GM19455 (cell line): ENCODE measurements at regions not wholly inside any gene's neighbourhood (a gene's known extent, or its start where the extent isn't known, plus 50 kb on each side); places are given as distances from the start of the nearest gene placed in this dataset.
A peak's percentile ranks its signal among the peaks of the same experiment; 100 is the strongest.
"Not testable (repeated sequence)": the region's sequence is repeated elsewhere in the genome, so short reads cannot be mapped to it uniquely, and the experiment has no call there.

Experiments
- ATAC-seq: cut with Tn5 transposase; IDR thresholded peaks from one replicate; pipeline ENCODE4 v1.9.1; 2021; ENCODE audit not compliant: unreplicated experiment

DNA sequence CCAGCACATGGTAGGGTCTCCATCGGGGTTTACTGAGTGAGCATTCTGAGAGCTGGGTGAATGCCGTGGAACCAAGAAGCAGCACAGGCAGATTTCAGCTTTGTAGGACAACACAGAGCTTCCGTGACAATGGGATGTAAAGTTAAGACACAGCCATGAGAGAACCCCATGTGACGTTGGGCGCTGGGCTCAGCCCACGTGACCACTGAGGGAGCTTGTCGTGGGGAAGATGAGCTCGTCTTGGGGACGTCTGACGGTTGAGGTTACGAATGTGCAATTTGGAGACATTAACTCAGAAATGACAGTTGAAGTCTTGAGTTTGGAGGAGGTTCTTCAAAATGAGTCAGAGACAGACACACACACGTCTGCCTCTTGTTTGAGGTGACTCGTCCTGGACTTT is 51.5 kb upstream of the MUC20 start:
- ATAC-seq = not testable (repeated sequence)

DNA sequence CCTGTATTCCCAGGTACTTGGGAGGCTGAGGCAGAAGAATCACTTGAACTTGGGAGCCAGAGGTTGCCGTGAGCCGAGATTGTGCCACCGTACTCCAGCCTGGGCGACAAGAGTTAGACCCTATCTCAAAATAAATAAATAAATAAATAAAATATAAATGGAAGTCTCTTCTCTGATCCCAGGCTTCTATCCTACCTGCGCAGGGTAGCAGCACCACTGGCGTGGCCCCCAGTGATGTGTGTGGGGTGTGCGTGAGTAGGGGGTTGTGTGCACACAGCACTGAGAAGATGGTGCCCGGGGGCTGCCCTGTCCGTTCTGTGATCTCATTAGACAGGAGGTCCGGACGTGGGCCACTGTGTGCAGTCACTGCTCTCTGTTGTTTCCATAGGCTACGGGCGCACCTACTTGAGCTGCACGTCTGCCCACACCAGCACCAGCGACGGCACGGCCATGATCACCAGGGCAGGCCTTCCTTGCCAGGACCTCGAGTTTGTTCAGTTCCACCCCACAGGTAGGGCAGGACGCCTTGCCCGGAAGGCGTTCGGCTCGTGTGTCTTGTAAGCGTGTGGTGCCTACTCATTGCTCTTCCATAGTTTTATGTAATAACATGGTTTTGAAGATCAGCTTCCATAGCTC is 52.5 kb upstream of the MUC20 start:
- ATAC-seq = not testable (repeated sequence)

GRCh38 chr3:195665311-195665710 is 55.5 kb upstream of the MUC20 start:
- ATAC-seq = not testable (repeated sequence)

GRCh38 chr3:195664131-195664530 is 56.6 kb upstream of the MUC20 start:
- not testable (repeated sequence) for ATAC-seq

- ATAC-seq = not testable (repeated sequence)
Observed at GRCh38 chr3:195659136-195659533, 61.6 kb upstream of the MUC20 start.

- ATAC-seq = peak; percentile 55
Observed at GRCh38 chr3:195658381-195659135, 62.2 kb upstream of the MUC20 start.

DNA sequence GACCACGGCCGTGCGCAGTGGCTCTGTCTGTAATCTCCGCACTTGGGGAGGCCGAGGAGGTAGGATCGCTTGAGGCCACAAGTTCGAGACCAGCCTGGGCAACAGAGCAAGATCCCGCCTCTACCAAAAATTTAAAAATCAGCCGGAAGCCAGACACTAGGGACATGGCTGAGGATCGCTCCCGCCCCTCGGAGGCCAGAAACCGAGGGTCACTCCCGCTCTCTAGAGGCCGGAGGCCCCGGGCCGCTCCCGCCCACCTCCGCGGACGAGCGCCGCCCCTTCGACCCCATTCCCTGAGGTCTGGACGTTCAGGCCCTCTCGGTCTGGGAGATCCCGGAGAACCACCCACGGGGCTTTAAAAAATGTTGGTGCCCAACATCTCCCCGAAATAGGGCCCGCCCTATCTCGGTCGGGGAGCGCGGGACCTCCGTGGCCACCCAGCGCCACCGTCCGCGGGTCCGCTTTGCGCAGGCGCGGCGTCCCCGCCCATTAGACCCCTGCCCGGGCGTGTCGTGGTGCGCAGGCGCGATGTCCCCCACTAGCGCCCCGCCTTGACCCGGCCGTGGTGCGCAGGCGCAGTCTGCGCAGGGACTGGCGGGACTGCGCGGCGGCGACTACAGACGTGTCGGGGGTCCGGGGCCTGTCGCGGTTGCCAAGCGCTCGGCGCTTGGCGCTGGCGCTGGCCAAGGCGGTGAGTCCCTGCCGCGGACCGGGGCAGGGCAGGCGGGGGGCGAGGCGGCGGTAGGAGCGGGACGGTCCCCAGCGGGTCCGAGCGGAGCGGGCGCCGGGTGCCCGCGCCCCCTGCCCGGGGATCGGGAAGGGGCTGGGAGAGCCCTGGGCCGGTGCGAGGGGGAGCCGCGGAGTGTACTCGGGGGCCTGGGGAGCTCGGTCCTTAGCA is 63.1 kb upstream of the MUC20 start:
- ATAC-seq = peak; percentile 82

GRCh38 chr3:195656091-195656490 is 64.7 kb upstream of the MUC20 start:
- not testable (repeated sequence) for ATAC-seq

GRCh38 chr3:195654746-195655145 is 66.0 kb upstream of the MUC20 start:
- ATAC-seq = not testable (repeated sequence)

GRCh38 chr3:195654138-195654537 is 66.6 kb upstream of the MUC20 start:
- not testable (repeated sequence) for ATAC-seq

- not testable (repeated sequence) for ATAC-seq
Observed at GRCh38 chr3:195653641-195654040, 67.1 kb upstream of the MUC20 start.

DNA sequence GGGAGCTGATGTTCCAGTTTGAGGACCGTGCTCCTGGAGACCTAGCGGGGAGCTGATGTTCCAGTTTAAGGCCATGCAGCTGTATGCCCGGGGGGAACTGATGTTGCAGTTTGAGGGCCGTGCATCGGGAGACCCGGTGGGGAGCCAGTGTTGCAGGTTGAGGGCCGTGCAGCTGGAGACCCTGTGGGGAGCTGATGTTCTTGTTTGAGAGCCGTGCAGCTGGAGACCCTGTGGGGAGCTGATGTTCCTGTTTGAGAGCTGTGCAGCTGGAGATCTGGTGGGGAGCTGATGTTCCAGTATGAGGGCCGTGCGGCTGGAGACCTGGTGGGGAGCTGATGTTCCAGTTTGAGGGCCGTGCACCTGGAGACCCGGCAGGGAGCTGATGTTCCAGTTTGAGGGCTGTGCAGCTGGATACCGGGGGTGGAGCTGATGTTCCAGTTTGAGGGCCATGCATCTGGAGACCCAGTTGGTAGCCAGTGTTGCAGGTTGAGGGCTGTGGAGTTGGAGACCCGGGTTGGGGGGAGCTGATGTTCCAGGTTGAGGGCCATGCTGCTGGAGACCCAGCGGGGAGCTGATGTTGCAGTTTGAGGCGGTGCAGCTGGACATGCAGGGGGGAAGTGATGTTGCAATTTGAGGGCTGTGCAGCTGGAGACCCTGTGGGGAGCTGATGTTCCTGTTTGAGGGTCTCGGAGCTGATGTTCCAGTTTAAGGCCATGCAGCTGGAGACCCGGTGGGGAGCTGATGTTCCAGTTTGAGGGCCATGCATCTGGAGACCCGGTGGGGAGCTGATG is 64.4 kb upstream of the APOD start:
- not testable (repeated sequence) for ATAC-seq

DNA sequence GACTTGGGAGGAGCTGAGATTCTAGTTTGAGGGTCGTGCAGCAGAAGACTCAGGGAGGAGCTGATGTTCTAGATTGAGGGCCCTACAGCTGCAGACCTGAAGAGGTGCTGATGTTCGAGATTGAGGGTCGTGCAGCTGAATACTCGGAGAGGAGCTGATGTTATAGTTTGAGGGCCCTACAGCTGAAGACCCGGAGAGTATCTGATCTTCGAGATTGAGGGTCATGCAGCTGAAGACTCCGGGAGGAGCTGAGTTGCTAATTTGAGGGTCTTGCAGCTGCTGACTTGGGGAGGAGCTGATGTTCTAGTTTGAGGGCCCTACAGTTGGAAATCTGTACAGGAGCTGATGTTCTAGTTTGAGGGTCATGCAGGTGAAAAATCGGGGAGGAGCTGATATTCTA is 62.1 kb upstream of the APOD start:
- not testable (repeated sequence) for ATAC-seq

- not testable (repeated sequence) for ATAC-seq
Observed at GRCh38 chr3:195643245-195643644, 59.5 kb upstream of the APOD start.

GRCh38 chr3:195642311-195642710 is 58.6 kb upstream of the APOD start:
- ATAC-seq = not testable (repeated sequence)

DNA sequence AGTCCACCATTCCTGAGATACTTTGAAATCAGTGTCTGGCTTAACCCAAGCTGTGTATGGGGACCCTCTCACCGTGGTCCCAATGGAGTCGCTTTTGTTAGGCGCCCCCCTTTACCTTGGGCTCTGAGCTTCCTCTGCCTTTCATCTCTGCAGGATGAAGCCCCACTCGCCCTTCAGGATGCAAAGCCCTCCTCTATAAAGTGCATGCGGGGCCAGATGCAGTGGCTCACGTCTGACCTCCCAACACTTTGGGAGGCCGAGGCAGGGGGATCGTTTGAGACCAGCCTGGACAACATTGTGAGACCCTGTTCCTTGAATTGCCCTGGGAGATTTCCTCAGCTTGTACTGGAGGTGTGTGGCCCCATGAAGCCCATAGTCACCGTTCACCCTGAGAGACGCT is 54.7 kb upstream of the APOD start:
- ATAC-seq = not testable (repeated sequence)

DNA sequence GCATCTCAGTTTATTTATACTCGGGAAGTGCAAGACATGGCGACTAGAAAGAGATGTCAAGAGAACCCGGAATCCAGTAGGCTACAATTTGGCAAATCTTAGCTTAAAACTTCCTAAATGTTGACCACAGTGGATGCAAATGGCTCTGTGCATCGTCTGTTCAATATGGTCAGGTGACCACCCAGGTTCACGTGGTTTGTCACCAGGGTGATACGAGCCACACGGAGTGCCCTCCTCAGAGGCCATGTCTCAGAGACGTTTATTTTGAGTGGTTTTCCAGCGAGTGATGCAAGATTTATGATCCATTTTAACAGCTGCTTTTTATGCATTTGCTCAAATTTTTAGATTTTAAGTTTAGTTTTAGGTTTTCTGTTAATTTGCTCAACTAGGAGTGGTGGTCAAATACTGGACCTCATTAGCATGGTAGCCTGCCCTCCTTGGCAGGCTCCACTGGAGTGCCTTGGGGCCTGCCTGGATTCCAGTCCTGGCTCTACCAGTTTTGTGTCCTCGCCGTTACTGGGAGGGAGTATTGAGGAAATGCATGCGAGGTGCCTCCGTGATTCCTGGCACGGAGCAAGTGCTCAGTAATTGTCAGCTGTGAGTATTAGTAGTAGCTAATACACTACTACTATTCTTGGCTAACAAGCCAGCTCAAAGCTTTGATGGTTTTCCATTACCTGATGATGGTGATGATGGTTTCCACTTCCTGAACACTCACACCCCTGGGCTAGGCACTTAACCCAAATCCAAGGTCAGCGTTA is 53.9 kb upstream of the APOD start:
- not testable (repeated sequence) for ATAC-seq

DNA sequence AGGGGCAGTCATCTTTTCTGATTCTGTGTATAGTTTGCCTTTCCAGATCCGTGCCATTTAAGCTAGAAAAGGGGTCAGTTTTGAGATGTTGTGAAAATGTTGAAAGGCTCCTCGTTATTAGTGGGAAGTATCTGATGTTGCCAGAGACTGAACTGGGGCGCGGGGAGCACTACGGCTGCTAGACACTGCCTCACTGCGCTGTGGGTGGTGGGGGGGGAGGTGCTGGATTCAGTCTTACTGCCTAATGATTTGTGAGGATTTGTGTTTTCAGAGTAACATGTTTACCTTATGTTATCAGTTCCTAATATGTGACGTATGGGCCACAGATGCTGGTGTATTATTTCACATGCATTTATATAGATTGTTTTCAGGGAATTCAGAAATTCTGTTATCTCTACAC is 53.3 kb upstream of the APOD start:
- not testable (repeated sequence) for ATAC-seq

DNA sequence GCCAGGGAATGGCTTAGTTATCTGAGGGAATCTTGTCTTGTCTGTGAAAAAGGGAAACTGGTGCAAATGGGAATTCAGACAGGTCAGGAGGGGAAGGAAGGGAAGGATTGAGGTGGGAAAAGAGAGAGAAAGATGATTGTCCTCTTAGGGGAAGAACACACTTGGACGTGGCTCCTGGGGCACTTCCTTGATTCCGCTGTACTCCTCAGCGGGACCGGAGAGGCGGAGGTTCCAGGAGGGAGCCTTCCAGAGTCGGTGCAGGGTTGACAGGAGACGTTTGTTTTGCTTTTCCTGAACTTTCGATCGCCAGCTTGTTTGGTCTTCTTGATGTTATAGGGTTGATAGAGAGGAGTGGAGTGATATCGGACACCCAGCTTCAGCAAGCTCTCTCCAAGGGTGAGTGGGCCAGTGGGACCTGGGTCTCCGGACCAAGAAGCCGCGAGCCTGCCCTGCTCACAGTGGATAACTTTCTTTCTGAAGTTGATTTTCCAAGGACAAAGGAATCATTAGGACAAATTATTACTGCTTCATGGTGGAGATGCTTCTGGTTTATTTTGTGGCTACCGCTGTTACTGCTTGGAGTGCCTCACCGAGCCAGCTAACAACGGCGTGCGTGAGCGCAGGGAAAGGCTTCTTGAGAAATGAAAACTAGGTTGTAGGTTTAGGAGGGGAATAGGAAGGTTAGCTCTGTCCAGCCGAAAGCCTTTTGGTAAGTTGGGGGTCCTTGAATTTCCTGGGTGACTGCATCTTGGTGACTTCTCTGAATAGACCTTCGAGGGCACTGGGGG is 52.4 kb upstream of the APOD start:
- not testable (repeated sequence) for ATAC-seq
